ENCODE measurements at regions not wholly inside any gene's neighbourhood (a gene's known extent, or its start where the extent isn't known, plus 50 kb on each side); places are given as distances from the start of the nearest gene placed in this dataset.

GRCh38 chr12:3947781-3948180 lies 74.6 kb upstream of the PARP11 start:
- no peak for DNase-seq

GRCh38 chr12:3945671-3946070 lies 72.5 kb upstream of the PARP11 start:
- no peak for DNase-seq

GRCh38 chr12:3944620-3945019 lies 71.4 kb upstream of the PARP11 start:
- no peak for DNase-seq

- DNase-seq, result no peak
These were observed 64.9 kb upstream of the PARP11 start for GRCh38 chr12:3938042-3938544.

GRCh38 chr12:3935078-3935477 lies 61.9 kb upstream of the PARP11 start:
- no peak for DNase-seq

- no peak for DNase-seq
These were observed 60.6 kb upstream of the PARP11 start for GRCh38 chr12:3933819-3934192.

GRCh38 chr12:3933074-3933818 lies 60.0 kb upstream of the PARP11 start:
- DNase-seq, result no peak

- DNase-seq, result no peak
These were observed 58.6 kb upstream of the PARP11 start for GRCh38 chr12:3931776-3932175.

- no peak for DNase-seq
These were observed 58.0 kb upstream of the PARP11 start for GRCh38 chr12:3931206-3931605.

- DNase-seq, result no peak
These were observed 56.8 kb upstream of the PARP11 start for GRCh38 chr12:3929875-3930615.

- DNase-seq, result no peak
These were observed 55.5 kb upstream of the PARP11 start for GRCh38 chr12:3928538-3929184.

GRCh38 chr12:3925621-3926020 lies 52.4 kb upstream of the PARP11 start:
- DNase-seq, result no peak

- DNase-seq, result no peak
These were observed 51.6 kb upstream of the PARP11 start for GRCh38 chr12:3924761-3925160.

GRCh38 chr12:3923021-3923420 lies 49.8 kb upstream of the PARP11 start:
- no peak for DNase-seq

All from NCI-H146 (cell line).